HG03442 (cell line): ENCODE measurements at regions not wholly inside any gene's neighbourhood (a gene's known extent, or its start where the extent isn't known, plus 50 kb on each side); places are given as distances from the start of the nearest gene placed in this dataset.
A peak's percentile ranks its signal among the peaks of the same experiment; 100 is the strongest.
"Not testable (repeated sequence)": the region's sequence is repeated elsewhere in the genome, so short reads cannot be mapped to it uniquely, and the experiment has no call there.

Experiments
- ATAC-seq: cut with Tn5 transposase; IDR thresholded peaks from one replicate; pipeline ENCODE4 v1.9.1; 2021; ENCODE audit warnings: mild to moderate bottlenecking, moderate library complexity; ENCODE audit not compliant: unreplicated experiment

DNA sequence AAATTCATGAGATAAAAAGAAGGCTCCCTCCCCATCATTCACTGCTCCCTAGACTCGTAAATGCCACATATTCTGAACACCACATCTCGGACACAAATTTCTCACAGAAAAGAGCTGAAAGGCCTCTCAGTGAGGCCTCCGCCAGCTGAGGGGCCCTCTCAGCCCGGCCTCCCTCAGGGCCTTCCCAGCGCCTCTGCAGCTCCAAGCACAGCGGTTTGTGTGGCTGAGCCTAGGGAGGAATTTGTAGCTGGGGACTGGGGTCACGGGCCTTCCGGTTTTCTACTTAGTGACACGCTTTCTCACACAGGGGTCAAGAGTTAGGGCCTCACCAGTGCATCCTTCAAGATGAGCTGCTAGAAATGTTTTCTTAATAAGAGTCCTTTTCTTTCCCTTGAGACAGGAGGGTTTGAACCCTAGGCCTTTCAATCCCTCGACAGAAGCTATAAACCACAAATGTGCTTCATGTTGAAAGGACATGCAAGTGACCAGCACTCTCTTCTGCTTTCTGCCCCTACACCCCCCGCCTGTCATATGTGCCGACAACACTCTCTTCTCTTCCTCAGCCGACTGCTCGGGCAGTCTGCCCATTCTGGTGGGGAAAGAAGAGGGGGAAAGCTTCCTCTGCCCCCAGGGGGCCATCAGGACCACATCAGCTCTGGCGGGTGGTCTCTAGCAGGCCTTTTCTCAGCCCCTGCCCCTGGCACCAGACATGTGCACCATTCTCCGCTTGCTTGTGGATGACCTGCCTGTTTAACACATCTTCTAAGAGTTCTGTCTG is 104.9 kb downstream of the CHIC2 start:
- ATAC-seq = no peak

GRCh38 chr4:53956454-53956853 is 108.0 kb downstream of the CHIC2 start:
- no peak for ATAC-seq

- ATAC-seq = no peak
Observed at GRCh38 chr4:53956053-53956452, 108.4 kb downstream of the CHIC2 start.

- no peak for ATAC-seq
Observed at GRCh38 chr4:53951414-53951813, 113.0 kb downstream of the CHIC2 start.

DNA sequence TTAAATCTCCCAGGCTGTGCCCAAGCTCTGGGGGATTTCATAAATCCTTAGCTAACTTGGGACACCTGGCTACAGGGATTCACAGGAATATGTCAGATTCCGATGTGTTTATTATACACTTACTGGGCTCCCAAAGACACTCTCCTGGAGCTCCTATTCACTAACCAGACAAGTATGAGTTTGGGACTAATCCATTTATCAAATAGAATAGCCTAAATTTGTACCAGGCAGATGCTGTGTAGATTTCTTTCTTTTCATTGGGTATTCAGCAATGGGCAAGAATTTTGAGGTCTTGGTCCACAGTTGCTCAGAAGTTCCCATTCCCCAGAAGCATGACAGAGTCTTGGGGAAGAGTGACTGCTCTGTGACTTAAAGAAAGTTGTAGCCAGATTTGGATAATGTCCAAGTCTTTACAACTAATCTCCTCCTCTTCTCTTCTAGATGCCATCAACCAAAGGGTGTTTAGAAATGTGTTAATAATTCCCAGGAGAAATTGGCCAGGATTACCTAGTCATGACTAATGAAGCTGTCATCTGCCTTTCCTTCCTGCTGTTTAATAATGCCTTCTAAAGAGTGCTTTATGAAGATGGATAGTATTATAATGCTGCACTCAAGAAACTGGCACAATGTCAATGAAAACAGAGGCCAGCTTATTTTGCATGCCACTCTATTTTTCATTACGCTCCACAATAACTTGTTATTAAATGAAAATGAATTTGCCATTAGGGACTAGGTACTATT is 120.9 kb downstream of the CHIC2 start:
- no peak for ATAC-seq

GRCh38 chr4:53942712-53943111 is 121.7 kb downstream of the CHIC2 start:
- ATAC-seq = no peak

GRCh38 chr4:53941331-53941730 is 123.1 kb downstream of the CHIC2 start:
- no peak for ATAC-seq

- not testable (repeated sequence) for ATAC-seq
Observed at GRCh38 chr4:53939892-53940291, 124.5 kb downstream of the CHIC2 start.

DNA sequence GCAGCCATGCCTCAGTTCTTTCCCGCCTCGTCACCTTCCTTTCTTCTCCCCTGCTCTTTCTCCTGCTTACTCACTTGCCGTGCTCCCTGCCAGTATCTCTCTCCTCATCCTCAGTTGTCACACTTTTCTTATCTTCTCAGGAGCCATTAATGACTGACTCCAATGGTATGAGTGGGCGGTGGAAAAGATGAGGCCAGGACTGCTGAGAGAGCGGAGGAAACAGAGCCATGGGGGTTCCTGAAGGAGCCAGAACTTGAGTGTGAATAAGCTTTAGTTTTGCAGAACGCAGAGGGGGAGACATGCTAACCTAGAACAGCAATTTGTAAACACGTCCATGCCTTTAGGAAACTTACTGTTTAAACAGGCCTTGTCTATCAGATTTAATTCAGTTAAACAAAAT is 126.5 kb downstream of the CHIC2 start:
- ATAC-seq = no peak

GRCh38 chr4:53937327-53937726 is 127.1 kb downstream of the CHIC2 start:
- no peak for ATAC-seq

- ATAC-seq = no peak
Observed at GRCh38 chr4:53935780-53936179, 128.6 kb downstream of the CHIC2 start.

DNA sequence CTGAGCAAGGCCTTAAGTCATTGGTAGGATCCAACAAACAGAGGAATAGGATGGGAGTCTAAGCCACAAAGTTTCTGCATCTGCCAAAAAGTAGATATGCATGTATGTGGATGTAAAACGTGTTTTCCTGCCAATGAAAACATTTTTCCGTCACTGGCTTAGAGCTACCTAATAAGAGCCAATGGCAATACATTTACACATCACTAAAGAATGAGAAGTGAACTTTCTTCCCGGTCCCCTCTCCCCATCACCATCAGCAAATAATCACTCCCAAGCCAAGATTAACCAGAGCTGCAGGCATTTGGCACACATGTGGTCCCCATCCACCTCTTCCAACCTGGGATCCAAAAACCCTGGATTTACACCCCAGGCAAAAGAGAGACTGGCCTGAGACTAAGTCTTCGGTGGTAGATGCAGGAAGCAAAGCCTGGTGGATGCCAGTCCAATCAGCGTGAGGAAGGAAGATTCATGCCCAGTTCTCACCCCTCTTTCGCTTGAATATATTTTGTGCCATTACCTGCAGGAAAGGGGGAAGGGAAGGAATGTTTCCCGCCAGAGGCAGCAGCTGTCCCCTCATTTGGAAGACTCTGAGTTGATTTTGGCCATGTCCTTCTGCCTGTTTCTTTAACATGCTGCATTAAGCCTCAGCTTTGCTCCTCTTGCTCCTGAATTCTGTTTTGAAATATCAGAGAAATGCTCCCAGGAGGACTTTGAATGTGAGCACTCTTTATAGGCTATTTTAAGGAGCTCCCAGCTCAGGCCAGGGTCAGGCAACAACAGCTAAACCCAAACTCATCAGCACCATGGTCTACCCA is 131.4 kb downstream of the CHIC2 start:
- no peak for ATAC-seq

- no peak for ATAC-seq
Observed at GRCh38 chr4:53931461-53931961, 132.9 kb downstream of the CHIC2 start.

GRCh38 chr4:53929955-53930798 is 134.2 kb downstream of the CHIC2 start:
- ATAC-seq = peak; percentile 65

DNA sequence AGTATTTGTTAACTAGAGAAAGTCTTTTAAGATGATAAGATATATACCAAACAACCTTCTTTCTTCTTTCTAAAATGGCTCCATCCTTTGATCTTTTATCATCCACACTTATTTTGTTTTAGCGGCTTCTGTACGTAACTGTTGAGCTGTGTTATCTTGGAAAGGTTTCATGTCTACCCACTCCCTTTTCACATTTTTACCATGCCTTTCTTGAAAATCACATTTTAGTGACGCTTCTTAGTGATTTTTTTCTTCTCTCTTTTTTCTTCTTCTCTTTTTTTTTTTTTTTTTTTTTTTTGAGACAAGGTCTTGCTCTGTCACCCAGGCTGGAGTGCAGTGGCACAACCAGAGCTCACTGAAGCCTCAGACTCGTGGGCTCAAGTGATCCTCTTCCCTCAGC is 135.1 kb downstream of the CHIC2 start:
- no peak for ATAC-seq

DNA sequence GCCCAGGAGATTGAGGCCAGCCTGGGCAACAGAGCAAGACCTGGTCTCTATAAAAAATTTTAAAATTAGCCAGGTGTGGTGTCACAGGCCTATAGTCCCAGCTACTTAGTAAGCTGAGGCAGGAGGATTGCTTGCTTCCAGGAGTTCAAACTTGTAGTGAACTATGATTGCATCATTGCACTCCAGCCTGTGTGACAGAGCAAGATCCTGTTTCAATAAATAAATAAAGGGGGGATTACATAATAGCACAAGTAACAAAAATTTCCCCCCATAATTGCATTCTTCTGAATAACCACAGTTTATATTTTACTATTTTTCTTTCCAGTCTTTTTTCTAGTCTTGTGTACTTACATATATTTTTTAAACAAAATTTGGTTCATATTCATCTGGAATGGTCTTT is 135.6 kb downstream of the CHIC2 start:
- no peak for ATAC-seq

GRCh38 chr4:53925050-53925605 is 139.3 kb downstream of the CHIC2 start:
- ATAC-seq = no peak

DNA sequence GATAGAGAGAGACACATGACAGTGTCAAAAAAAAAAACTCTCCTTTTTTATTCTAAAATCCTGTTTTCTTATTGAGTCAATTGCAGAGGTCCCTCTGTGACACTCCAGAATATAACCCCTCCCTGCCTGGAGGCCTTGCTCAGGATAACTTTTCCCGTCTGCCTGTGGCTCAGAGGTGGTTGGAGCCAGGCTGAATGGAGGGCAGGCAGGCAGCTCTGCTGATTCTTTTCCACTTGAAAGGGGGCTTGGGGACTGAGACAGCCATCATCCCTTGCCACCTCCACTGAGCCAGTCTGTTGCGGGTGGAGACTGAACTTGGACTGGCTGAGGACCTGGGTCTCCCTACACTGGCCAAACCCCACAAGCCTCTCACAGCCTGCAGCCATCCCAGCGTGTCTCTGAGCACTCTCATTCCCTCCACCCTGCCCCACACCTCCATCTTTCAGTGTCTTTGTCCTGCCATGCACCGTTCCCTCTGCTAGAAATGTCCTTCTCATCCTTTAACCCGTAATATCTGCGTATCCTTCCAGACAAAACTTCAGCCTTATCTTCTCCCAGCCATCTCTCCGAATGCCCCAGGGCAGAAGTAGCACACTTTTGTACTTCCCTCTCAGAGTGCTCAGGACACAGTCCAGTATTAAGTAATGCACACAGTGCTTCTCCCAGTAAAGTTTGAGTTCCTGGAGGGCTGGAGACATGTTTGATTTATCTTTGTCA is 139.9 kb downstream of the CHIC2 start:
- no peak for ATAC-seq

GRCh38 chr4:53923921-53924320 is 140.5 kb downstream of the CHIC2 start:
- no peak for ATAC-seq
